Vagina (tissue), 2 donors: ENCODE measurements at regions not wholly inside any gene's neighbourhood (a gene's known extent, or its start where the extent isn't known, plus 50 kb on each side); places are given as distances from the start of the nearest gene placed in this dataset.

Experiments used
- DNase-seq, 2 donors: peaks; one replicate each; pipeline ENCODE4 v3.0.0-alpha.2; 2017; ENCODE audit errors: extremely low spot score in 2 of 2
- H3K27ac ChIP-seq: fragments of 200-600 bp; sonication (generic); one replicate; pipeline ENCODE4 v1.5.1; 2019
- H3K27me3 ChIP-seq: fragments of 200-600 bp; sonication (generic); one replicate; pipeline ENCODE4 v1.5.1; 2019
- H3K36me3 ChIP-seq, 2 donors: fragments of 200-600 bp; sonication (generic); one replicate each; pipeline ENCODE4 v1.5.1; 2017 to 2019
- H3K4me1 ChIP-seq: fragments of 200-600 bp; sonication (generic); one replicate; pipeline ENCODE4 v1.5.1; 2019
- H3K4me3 ChIP-seq, 2 donors: fragments of 200-600 bp; sonication (generic); 1 replicate in 1 of 2; 2 replicates in 1 of 2; pipeline ENCODE4 v1.5.1; 2016 to 2019
- H3K9me3 ChIP-seq: fragments of 200-600 bp; sonication (generic); one replicate; pipeline ENCODE4 v1.5.1; 2019
- POLR2A ChIP-seq, 2 donors: fragments of 450-650 bp; IDR thresholded peaks; one replicate each; pipeline ENCODE4 v1.6.1; 2017; ENCODE audit warnings: antibody characterized with exemption in 2 of 2, mild to moderate bottlenecking in 2 of 2, moderate library complexity in 2 of 2
- POLR2AphosphoS5 ChIP-seq, 2 donors: sonication (generic); formaldehyde crosslinking; IDR thresholded peaks; one replicate each; pipeline ENCODE4 v1.9.0; 2017; ENCODE audit warnings: antibody characterized with exemption in 2 of 2, mild to moderate bottlenecking in 2 of 2, low read depth in 1 of 2; ENCODE audit not compliant: insufficient read depth in 1 of 2
- intact Hi-C: fragments of 100-400 bp; cut with DNase I; formaldehyde crosslinking; loops from one replicate; pipeline ENCODE4 v1.15.1; 2023
- TF ChIP-seq, protein P1 (sequence below), 3 experiments: fragments of 450-650 bp in 2 of 3; fragments of 200-600 bp in 1 of 3; sonication (generic) in 1 of 3; IDR thresholded peaks; one replicate each; pipeline ENCODE4 v1.5.1; 2017 to 2019; ENCODE audit warnings: antibody characterized with exemption in 3 of 3, mild to moderate bottlenecking in 2 of 3, moderate library complexity in 2 of 3

DNA sequence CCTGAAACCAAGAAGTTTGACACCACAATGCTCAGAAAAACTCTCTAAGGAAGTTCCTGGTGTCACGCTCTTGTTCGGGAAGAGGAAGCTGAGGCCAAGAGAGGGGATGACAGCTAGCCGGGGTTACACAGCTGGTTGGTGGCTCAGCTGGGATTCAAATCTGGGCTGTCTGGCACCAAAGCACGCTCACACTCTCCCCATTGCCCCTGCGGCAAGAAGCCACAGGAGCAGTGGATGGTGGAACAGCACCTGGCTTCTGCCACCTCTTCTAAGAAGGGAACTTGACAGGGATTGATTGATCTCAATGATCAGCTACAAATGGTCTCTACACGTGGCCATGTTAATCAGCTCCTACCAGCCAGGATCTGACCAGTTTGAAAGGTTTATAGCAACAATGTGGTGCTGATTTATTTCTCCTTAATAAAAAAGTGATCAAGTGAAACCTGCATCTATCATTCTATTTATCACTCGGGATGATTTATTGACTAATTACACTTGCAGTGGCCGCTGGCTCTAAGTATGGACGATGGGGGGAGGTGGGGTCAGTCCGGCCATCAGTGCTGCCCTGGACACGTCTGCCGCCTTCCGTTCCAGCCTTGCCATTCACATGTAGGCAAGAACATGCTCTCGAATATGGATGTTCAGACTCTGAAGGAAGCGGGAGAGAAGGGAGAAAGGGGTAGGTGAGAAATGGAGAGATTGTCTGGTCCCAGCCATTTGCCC is 71.9 kb upstream of the TOP1 start:
- intact Hi-C loops: no loop called here
- Histone ChIP-seq H3K27ac (no peak overlapping the region), H3K9me3 (no peaks in the 10 kb centered on the region), H3K27me3 (no peaks in the 10 kb centered on the region), H3K4me1 (no peaks in the 10 kb centered on the region), H3K4me3 (no peak overlapping the region), H3K36me3 (no peaks in the 10 kb centered on the region)
- no peak for TF ChIP-seq POLR2AphosphoS5 (IDR thresholded peaks at IDR 0.05; ENCODE audit: insufficient read depth in 1 of 2, low read depth in 1 of 2)
- no peak for TF ChIP-seq POLR2A (IDR thresholded peaks at IDR 0.05)
- TF ChIP-seq, protein P1, sequence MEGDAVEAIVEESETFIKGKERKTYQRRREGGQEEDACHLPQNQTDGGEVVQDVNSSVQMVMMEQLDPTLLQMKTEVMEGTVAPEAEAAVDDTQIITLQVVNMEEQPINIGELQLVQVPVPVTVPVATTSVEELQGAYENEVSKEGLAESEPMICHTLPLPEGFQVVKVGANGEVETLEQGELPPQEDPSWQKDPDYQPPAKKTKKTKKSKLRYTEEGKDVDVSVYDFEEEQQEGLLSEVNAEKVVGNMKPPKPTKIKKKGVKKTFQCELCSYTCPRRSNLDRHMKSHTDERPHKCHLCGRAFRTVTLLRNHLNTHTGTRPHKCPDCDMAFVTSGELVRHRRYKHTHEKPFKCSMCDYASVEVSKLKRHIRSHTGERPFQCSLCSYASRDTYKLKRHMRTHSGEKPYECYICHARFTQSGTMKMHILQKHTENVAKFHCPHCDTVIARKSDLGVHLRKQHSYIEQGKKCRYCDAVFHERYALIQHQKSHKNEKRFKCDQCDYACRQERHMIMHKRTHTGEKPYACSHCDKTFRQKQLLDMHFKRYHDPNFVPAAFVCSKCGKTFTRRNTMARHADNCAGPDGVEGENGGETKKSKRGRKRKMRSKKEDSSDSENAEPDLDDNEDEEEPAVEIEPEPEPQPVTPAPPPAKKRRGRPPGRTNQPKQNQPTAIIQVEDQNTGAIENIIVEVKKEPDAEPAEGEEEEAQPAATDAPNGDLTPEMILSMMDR (IDR thresholded peaks at IDR 0.05): no peak
- DNase-seq: peak; percentile 74 to 94

DNA sequence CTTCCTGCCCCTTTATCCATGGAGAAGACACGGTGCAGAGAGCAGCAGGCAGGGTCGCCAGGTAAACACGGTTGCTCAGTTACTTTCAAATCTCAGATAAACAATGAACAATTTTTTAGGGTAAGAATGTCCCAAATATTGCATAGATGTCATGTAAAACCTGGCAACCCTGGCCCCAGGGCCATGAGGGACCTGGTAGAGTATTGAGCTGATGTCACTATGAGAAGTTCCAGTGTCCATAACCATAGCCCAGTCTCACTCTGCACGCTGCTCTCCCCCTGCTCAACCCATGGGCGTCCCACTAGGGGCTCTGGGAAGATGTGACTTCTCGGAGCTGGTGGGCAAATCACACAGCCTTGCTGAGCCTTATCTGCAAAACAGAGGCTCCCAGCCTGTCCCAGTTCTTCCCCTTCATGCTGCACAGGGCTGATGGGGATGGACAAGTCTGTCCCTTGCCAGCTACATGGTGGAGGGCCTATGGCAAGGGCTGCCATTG is 71.3 kb upstream of the TOP1 start:
- TF ChIP-seq POLR2A (IDR thresholded peaks at IDR 0.05): no peak

DNA sequence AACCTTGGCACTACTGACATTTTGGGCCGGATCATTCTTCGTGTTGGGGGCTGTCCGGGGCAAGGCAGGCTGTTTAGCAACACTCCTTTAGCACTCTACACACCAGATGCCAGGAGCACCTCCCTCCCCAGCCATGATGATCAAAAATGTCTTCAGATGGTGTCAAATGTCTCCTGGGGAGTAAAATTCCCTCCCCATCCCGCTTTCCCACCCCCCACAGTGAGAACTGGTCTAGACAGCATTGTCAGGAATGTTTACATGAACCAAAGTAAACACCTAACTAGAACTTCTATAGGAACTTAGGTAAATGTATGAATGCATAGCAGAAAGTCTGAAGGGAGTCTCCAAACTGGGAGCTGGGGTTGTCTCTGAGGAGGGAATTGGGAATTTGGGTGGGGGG is 70.0 kb upstream of the TOP1 start:
- no peaks in the 10 kb centered on the region for H3K9me3 ChIP-seq
- no peak for TF ChIP-seq POLR2AphosphoS5 (IDR thresholded peaks at IDR 0.05; ENCODE audit: insufficient read depth in 1 of 2, low read depth in 1 of 2)
- TF ChIP-seq, protein P1 (IDR thresholded peaks at IDR 0.05): no peak
- TF ChIP-seq POLR2A (IDR thresholded peaks at IDR 0.05): no peak
- intact Hi-C loops: no loop called here
- no peak overlapping the region for H3K4me3 ChIP-seq
- H3K4me1 ChIP-seq: peaks cover 6% of the 10 kb centered on the region
- H3K27ac ChIP-seq: no peak overlapping the region
- no peaks in the 10 kb centered on the region for H3K27me3 ChIP-seq
- H3K36me3 ChIP-seq: no peaks in the 10 kb centered on the region
- DNase-seq: peak; percentile 49 to 60

More for the DNA sequence above, 71.3 kb upstream of the TOP1 start:
- Histone ChIP-seq H3K36me3 (no peaks in the 10 kb centered on the region), H3K4me3 (no peak overlapping the region), H3K4me1 (no peaks in the 10 kb centered on the region), H3K9me3 (no peaks in the 10 kb centered on the region), H3K27me3 (no peaks in the 10 kb centered on the region), H3K27ac (no peak overlapping the region)
- peak in 1 of 2 donors; percentile 87 for DNase-seq
- intact Hi-C loops: no loop called here

DNA sequence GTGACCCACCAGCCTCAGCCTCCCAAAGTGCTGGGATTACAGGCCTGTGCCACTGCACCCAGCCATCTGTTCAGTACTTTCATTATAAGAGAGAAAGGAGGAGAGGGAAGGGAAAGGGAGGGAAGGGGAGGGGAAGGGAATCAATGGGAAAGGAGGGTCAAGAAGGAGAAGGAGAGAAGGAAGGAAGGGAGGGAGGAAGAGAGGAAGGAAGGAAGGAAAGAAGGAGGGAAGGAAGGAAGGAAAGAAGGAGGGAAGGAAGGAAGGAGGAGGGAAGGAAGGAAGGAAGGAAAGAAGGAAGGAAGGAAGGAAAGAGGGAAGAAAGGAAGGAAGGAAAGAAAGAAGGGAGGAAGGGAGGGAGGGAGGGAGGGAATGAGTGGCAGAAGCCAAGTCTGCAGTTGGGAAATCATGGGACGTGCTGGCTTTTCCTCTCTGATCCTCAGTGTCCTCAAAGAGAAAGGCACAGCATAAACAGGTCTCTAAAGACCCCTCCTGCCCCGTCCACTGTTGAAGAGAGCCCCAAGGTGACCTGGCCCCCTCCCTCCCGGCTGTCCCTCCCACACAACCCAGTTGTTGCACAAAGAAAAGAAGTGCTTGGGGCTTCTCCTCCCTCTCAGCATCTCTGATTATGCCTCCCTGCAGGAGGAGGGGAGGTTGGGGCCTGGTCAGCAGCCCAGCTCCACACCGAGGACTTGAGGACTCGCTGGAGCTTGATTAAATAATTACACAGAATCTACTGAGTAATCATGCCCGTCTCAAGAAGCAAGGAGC is 69.1 kb upstream of the TOP1 start:
- Histone ChIP-seq H3K27me3 (no peaks in the 10 kb centered on the region), H3K9me3 (no peaks in the 10 kb centered on the region), H3K36me3 (no peaks in the 10 kb centered on the region), H3K4me3 (no peak overlapping the region), H3K4me1 (peaks cover 6% of the 10 kb centered on the region), H3K27ac (no peak overlapping the region)
- intact Hi-C loops: loop anchor here (5.0 kb wide), 1 partner anchor 1862 kb away; no protein-coding TSS in a partner anchor
- TF ChIP-seq POLR2A (IDR thresholded peaks at IDR 0.05) (no peak), POLR2AphosphoS5 (IDR thresholded peaks at IDR 0.05; ENCODE audit: insufficient read depth in 1 of 2, low read depth in 1 of 2) (no peak)
- TF ChIP-seq, protein P1 (IDR thresholded peaks at IDR 0.05): no peak
- peak in 1 of 2 donors; percentile 6 for DNase-seq

DNA sequence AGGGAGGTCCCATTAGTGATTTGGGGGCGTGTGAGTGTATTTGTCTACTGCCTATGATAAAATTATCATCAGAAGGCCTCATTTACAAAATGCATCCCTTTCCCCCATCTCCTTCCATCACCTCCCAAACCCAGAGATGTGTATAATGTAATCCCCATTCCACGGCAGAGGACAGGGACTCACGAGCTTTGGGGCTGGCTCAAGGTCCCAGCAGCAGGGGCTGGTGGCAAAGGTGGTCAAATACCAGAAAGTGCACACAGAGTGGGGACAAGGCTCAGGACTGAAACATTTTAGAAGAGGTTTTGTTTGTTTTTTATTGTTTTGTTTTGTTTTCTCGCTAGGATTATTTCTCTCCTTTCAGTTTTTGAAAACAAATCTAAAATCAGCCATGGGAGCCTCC is 68.5 kb upstream of the TOP1 start:
- DNase-seq: peak in 1 of 2 donors; percentile 14
- no peaks in the 10 kb centered on the region for H3K36me3 ChIP-seq
- no peaks in the 10 kb centered on the region for H3K9me3 ChIP-seq
- TF ChIP-seq, protein P1 (IDR thresholded peaks at IDR 0.05): no peak
- TF ChIP-seq POLR2A (IDR thresholded peaks at IDR 0.05) (no peak), POLR2AphosphoS5 (IDR thresholded peaks at IDR 0.05; ENCODE audit: insufficient read depth in 1 of 2, low read depth in 1 of 2) (no peak)
- intact Hi-C loops: loop anchor here (5.0 kb wide), 1 partner anchor 1863 kb away; no protein-coding TSS in a partner anchor
- peaks cover 6% of the 10 kb centered on the region for H3K4me1 ChIP-seq
- no peaks in the 10 kb centered on the region for H3K27me3 ChIP-seq
- H3K4me3 ChIP-seq: no peak overlapping the region
- no peak overlapping the region for H3K27ac ChIP-seq
